Stimulated activated CD4-positive, alpha-beta T cell treated with anti-CD3 and anti-CD28 coated beads, Interleukin-15, amount 100 ng/mL, for 1 hour (primary cell): ENCODE measurements at regions not wholly inside any gene's neighbourhood (a gene's known extent, or its start where the extent isn't known, plus 50 kb on each side); places are given as distances from the start of the nearest gene placed in this dataset.

Experiments used
- DNase-seq, 2 donors: peaks; one replicate each; pipeline ENCODE4 v3.0.0-alpha.2; 2020; ENCODE audit warnings: low read depth in 1 of 2, low spot score in 1 of 2

DNA sequence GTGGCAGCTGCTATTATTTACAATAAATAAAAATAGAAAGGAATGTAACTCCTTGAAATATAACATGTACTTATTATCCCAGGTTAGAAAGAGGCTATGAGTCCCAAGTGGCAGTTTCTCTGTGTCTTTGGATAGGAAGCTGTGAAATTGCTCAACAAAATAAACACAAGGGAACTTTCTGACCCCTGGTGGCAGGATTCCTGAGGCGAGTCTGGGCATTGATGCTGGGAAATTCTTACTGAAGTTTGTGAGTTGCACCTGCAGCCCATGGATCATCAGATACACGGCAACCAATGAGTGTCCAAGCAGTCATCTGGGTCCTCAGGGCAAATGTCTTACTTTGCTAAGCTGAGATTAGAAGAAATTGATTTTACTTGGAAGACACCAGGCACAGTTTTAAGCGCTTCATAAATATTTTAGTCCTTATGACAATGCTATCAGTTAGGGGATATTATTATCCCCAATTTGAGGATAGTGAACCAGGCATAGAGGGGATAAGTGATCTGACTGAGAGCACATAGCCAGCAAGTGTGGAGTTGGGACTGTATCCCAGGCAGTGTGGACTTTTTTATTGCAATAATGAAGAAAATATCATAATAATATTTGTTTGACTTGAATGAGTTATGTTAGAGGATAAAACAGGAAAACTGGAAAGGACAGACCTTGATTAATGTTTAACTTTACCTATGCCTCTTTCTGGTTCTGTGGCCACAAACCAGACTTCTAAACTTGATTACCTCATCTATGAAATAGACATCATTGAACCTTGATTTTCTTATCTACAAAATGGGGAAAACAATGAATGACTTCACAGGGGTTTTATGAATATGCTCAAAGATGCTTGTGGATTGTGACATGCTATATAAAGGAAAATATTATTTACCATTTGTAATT, 265.5 kb upstream of the ADAMTSL1 start:
- no peak for DNase-seq

- DNase-seq, result no peak
These were observed 258.3 kb upstream of the ADAMTSL1 start for GRCh38 chr9:18215626-18216025.

- no peak for DNase-seq
These were observed 257.6 kb upstream of the ADAMTSL1 start for GRCh38 chr9:18216376-18216775.

GRCh38 chr9:18228101-18228500, 245.9 kb upstream of the ADAMTSL1 start:
- DNase-seq, result no peak

- DNase-seq, result no peak
These were observed 243.8 kb upstream of the ADAMTSL1 start for GRCh38 chr9:18229992-18230676.

- no peak for DNase-seq
These were observed 240.6 kb upstream of the ADAMTSL1 start for GRCh38 chr9:18233311-18233710.

DNA sequence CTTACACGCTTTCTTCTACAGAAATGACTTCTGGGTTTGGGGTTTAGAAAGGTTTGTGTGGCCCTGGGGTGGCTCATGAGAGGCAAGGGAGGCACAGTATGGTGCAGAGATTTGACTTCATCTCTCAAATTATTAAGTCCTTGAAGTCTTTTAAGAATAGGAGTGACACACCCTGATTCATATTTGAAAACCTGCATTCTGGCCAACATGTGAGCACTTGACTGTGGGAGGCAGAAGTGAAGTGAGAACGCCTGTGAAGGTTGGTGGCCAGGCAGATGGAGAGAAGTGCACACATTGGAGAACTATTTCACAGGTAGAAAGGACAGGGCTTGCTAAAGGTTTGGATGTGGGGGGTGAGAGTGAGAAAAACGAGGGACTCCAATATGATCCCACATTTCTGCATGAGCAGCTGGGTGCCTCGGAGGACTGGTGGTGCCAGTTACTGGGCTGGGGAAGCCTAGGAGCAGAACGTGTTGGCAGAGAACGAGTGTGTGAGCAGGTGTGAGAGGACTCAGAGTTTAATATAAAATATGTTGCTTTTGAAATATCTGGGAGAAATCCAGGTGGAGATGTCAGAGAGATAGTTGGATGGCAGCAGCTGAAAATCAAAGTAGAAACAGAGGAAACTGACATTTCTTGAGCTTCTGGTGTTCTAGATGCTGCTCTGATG, 240.0 kb upstream of the ADAMTSL1 start:
- no peak for DNase-seq

- no peak for DNase-seq
These were observed 238.6 kb upstream of the ADAMTSL1 start for GRCh38 chr9:18235181-18235908.

DNA sequence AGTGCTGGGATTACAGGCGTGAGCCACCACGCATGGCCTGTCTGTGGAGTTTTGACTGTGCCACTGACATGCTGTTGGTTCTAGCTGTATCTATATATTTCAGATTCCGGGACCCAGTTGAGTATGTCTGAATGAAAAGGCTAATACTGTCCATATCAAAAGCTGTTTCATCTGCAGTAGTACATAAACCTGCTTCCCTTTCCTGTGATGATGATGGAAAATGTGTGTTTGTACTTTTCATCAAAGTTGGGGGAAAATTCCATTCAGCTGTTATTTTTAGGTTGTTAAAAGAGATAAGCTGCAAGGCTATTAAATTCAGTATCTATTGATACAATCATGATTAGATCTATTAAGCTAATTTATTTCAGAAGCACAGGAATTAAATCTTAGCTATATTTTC, 237.6 kb upstream of the ADAMTSL1 start:
- no peak for DNase-seq

- DNase-seq, result no peak
These were observed 236.2 kb upstream of the ADAMTSL1 start for GRCh38 chr9:18237776-18238175.

DNA sequence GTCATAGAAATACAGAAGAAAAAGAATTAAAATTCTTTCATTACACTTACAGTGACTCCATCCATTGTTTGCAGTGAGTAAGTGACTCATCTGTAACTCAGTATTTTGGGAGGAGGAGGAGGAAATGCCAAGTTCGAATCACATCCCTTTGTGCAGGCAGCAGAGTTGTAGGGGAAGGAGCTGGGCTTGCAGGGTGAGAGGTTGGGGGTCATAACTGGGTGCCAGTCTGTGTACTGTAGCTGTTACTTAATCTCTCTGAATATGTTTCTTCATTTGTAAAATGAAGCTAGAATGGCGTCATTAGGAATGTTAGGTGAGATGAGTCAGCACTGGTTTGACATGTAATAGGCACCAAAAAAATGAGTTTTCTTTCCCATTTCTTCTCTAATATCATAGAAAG, 235.7 kb upstream of the ADAMTSL1 start:
- no peak for DNase-seq

DNA sequence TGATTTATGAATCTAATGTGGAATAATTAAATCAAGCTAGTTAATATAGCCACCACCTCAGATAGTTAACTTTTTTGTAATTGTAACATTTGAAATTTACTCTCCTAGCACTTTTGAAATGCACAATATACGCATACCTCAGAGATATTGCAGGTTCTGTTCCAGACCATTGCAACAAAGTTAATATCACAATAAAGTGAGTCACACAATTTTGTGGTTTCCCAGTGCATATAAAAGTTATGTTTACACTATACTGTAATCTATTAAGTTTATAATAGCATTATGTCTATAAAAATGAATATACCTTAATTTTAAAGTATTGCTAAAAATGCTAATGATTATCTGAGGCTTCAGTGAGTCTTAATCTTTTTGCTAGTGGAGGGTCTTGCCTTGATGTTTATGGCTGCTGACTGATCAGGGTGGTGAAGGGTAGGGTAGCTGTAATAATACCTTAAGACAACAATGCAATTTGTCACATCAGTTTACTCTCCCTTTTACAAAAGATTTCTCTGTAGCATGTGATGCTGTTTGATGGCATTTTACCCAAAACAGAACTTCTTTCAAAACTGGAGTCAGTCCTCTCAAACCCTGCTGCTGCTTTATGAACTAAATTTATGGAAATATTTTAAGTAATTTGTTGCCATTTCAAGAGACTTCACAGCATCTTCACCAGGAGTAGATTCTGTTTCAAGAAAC, 235.1 kb upstream of the ADAMTSL1 start:
- DNase-seq, result no peak

DNA sequence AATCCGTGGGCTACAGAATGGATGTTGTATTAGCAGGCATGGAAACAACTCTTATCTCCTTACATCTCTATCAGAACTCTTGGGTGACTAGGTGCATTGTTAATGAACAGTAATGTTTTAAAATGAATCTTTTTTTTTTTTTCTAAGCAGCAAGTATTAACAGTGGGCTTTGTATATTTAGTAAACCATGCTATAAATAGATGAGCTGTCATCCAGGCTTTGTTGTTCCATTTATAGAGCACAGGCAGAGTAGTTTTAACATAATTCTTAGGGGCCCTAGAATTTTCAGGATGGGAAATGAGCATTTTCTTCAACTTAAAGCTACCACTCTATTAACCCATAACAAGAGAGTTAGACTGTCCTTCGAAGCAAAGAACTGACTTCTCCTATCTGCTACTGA, 233.7 kb upstream of the ADAMTSL1 start:
- DNase-seq, result no peak

DNA sequence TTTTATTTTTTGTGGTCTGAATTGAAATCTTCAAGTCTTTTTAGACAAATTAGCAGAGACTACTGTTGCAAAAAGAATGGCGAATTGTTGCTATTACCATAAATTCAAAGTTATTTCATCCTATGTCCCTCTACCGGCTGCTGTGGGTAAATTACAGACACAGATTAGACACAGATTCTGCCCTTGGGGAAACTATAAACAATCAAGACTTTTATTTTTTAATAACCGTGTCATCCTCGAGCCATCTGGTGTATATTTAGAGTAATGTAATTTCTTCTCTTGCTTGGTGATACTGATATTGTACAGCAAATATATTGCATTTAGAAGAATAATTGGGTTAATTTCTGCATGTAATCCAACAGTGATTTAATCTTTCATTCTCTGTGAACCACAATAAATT, 228.0 kb upstream of the ADAMTSL1 start:
- no peak for DNase-seq

DNA sequence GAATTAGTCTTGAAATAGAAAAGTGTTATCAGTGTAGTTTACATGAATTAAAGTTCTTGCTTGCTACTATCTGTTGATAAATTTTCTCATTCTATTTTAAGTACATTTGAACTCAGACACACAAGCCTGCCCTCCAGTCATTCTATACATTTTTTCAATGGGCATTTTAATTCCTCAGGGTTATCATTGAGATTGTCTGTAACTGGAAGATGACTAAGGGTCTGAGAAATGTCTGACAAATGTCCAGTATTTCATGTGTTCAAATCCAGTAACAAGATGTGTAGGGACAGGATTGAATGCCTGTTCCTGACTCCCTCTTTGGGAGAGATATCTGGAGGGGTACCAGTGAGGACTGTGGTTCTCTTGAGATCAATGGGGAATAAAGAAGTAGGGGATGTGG, 223.9 kb upstream of the ADAMTSL1 start:
- no peak for DNase-seq

GRCh38 chr9:18253950-18254349, 220.0 kb upstream of the ADAMTSL1 start:
- no peak for DNase-seq

DNA sequence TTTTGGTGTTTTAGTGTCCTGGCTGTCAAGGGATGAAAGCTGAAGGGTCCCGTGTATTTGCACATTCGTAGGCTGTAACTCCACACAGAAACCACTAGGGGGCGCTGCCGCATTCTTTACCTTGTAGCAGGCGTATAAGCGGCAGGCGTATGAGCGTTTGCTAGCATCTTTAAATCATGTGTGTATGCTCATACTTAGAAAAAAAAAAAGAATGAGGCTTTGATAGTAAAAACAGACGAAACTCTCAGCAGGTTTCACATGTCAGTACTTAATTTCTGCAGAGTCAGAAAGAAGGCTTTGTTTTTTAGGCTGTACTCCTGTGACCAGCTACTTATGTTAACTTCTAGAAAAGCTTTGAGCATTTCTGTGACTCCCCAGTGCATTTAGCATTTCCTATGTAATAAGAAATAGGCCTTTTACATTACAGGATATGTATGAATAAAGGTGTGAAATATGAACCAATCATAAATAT, 218.8 kb upstream of the ADAMTSL1 start:
- DNase-seq, result peak; percentile 23 to 45

DNA sequence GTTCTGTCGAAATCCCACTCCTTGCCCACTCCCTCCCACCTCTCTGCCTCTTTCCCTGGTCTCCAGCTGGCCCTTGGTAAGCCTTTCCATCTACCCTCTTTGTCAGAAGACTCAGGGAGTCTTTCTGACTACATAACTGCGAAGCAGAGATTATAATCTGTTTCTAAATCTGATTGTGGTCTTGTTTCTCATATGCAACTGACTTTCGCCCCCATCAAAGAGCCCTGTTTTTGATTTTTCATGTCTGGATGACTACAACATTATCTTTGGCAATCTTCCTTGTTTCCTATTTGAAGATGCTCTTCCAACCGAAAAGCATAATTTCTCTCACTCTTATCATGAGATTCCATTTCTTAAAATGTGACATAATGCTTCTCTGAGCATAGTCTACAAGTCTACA, 218.2 kb upstream of the ADAMTSL1 start:
- no peak for DNase-seq

DNA sequence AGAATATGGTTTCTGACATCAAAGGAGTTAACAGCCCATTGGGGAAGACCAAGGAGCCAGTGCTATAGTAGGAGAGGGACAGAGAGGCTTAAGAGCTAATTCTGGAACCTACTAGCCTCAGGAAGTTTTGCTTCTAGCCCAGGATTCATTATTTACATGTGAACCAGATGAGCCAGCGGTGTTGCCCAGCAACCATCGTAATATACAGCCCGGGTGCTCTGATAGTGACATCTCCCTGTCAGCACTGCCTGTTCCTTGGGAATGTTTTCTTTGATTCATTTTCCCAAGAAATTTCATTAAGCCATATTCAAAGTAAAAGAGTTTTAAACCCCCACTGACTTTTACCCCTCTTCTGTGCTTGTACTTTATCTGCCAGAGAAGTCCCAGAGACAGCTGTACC, 217.4 kb upstream of the ADAMTSL1 start:
- DNase-seq, result no peak

- no peak for DNase-seq
These were observed 213.4 kb upstream of the ADAMTSL1 start for GRCh38 chr9:18260521-18260920.

- no peak for DNase-seq
These were observed 212.8 kb upstream of the ADAMTSL1 start for GRCh38 chr9:18261181-18261580.
